Hematopoietic multipotent progenitor cell treated with erythropoietin and hydrocortisone succinate and interleukin-3 and kit ligand, for 8 days (in vitro differentiated cells): ENCODE measurements at regions not wholly inside any gene's neighbourhood (a gene's known extent, or its start where the extent isn't known, plus 50 kb on each side); places are given as distances from the start of the nearest gene placed in this dataset.

Source experiments
- DNase-seq: peaks from one replicate; pipeline ENCODE4 v3.0.0-alpha.2; 2015

- DNase-seq = no peak
Measured at GRCh38 chr13:77988355-77988754, 69.7 kb upstream of the EDNRB start.

- no peak for DNase-seq
Measured at GRCh38 chr13:77986713-77987112, 68.1 kb upstream of the EDNRB start.

GRCh38 chr13:77985866-77986636 is 67.4 kb upstream of the EDNRB start:
- DNase-seq = no peak

GRCh38 chr13:77981281-77981881 is 62.8 kb upstream of the EDNRB start:
- DNase-seq = no peak

- DNase-seq = no peak
Measured at GRCh38 chr13:77980592-77980991, 62.0 kb upstream of the EDNRB start.

- DNase-seq = peak; percentile 65
Measured at GRCh38 chr13:77979721-77980385, 61.2 kb upstream of the EDNRB start.

GRCh38 chr13:77975358-77976042 is 56.9 kb upstream of the EDNRB start:
- DNase-seq = peak; percentile 53

- DNase-seq = no peak
Measured at GRCh38 chr13:77969299-77969698, 50.7 kb upstream of the EDNRB start.
